KBM-7 (cell line): ENCODE measurements at regions not wholly inside any gene's neighbourhood (a gene's known extent, or its start where the extent isn't known, plus 50 kb on each side); places are given as distances from the start of the nearest gene placed in this dataset.
"Not testable (repeated sequence)": the region's sequence is repeated elsewhere in the genome, so short reads cannot be mapped to it uniquely, and the experiment has no call there.

ENCODE experiments used
- DNase-seq: peaks from one replicate; pipeline ENCODE4 v3.0.0-alpha.2; 2015
- in situ Hi-C: fragments of 300-500 bp; cut with MboI; formaldehyde crosslinking; loops from 2 replicates; pipeline ENCODE4 v1.14.3; 2020; ENCODE audit warnings: low sequenced_read_pairs, low pct_unique_long_range_greater_than_20kb, mixed read lengths

- in situ Hi-C loops = no loop called here
- DNase-seq = peak; percentile 11
Observed at GRCh38 chr14:82855912-82856391, 1322.3 kb upstream of the SEL1L start.

GRCh38 chr14:82861313-82861712, 1327.7 kb upstream of the SEL1L start:
- in situ Hi-C loops = no loop called here
- DNase-seq = no peak

- in situ Hi-C loops = no loop called here
- DNase-seq = peak; percentile 4
Observed at GRCh38 chr14:82872494-82872893, 1338.8 kb upstream of the SEL1L start.

- in situ Hi-C loops = no loop called here
- DNase-seq = no peak
Observed at GRCh38 chr14:82878951-82879350, 1345.3 kb upstream of the SEL1L start.

GRCh38 chr14:82879949-82880535, 1346.4 kb upstream of the SEL1L start:
- DNase-seq = no peak
- in situ Hi-C loops = no loop called here

- in situ Hi-C loops = no loop called here
Observed at GRCh38 chr14:82886670-82887069, 1353.0 kb upstream of the SEL1L start.

GRCh38 chr14:82889701-82890100, 1356.0 kb upstream of the SEL1L start:
- in situ Hi-C loops = no loop called here
- no peak for DNase-seq

More at GRCh38 chr14:82886670-82887069, 1353.0 kb upstream of the SEL1L start:
- DNase-seq = no peak

- DNase-seq = no peak
- in situ Hi-C loops = no loop called here
Observed at GRCh38 chr14:82896476-82896875, 1362.8 kb upstream of the SEL1L start.

- in situ Hi-C loops = no loop called here
- DNase-seq = no peak
Observed at GRCh38 chr14:82897469-82898308, 1364.0 kb upstream of the SEL1L start.

- in situ Hi-C loops = no loop called here
- DNase-seq = no peak
Observed at GRCh38 chr14:82905762-82906161, 1372.1 kb upstream of the SEL1L start.

- no peak for DNase-seq
- in situ Hi-C loops = no loop called here
Observed at GRCh38 chr14:82911930-82912329, 1378.3 kb upstream of the SEL1L start.

GRCh38 chr14:82913396-82913795, 1379.7 kb upstream of the SEL1L start:
- in situ Hi-C loops = no loop called here
- DNase-seq = no peak

- in situ Hi-C loops = no loop called here
- no peak for DNase-seq
Observed at GRCh38 chr14:82915381-82915780, 1381.7 kb upstream of the SEL1L start.

GRCh38 chr14:82935691-82936090, 1402.0 kb upstream of the SEL1L start:
- no peak for DNase-seq
- in situ Hi-C loops = no loop called here

- no peak for DNase-seq
- in situ Hi-C loops = no loop called here
Observed at GRCh38 chr14:82951171-82951570, 1417.5 kb upstream of the SEL1L start.

- DNase-seq = no peak
- in situ Hi-C loops = no loop called here
Observed at GRCh38 chr14:82963756-82964155, 1430.1 kb upstream of the SEL1L start.

- DNase-seq = no peak
- in situ Hi-C loops = no loop called here
Observed at GRCh38 chr14:82987502-82988124, 1454.0 kb upstream of the SEL1L start.

GRCh38 chr14:82994547-82994946, 1460.9 kb upstream of the SEL1L start:
- in situ Hi-C loops, DNase-seq: not testable (repeated sequence)

GRCh38 chr14:82999802-83000201, 1466.1 kb upstream of the SEL1L start:
- peak; percentile 3 for DNase-seq
- in situ Hi-C loops = no loop called here

GRCh38 chr14:83004456-83005006, 1470.9 kb upstream of the SEL1L start:
- DNase-seq = no peak
- in situ Hi-C loops = no loop called here
